Erythroblast (primary cell): ENCODE measurements at regions not wholly inside any gene's neighbourhood (a gene's known extent, or its start where the extent isn't known, plus 50 kb on each side); places are given as distances from the start of the nearest gene placed in this dataset.
A peak's percentile ranks its signal among the peaks of the same experiment; 100 is the strongest.
"Not testable (repeated sequence)": the region's sequence is repeated elsewhere in the genome, so short reads cannot be mapped to it uniquely, and the experiment has no call there.

Experiments
- DNase-seq, 2 experiments: peaks; one replicate each; lab custom pipeline; 2025; lab: John Stamatoyannopoulos, UW
- GATA1 ChIP-seq: IDR thresholded peaks from 2 replicates; pipeline ENCODE4 v1.6.1; 2011; ENCODE audit warnings: low read depth, mild to moderate bottlenecking, control low read depth, low read length, moderate library complexity
- POLR2A ChIP-seq: IDR thresholded peaks from 2 replicates; pipeline ENCODE4 v1.6.1; 2011; ENCODE audit warnings: mild to moderate bottlenecking, low read length

DNA sequence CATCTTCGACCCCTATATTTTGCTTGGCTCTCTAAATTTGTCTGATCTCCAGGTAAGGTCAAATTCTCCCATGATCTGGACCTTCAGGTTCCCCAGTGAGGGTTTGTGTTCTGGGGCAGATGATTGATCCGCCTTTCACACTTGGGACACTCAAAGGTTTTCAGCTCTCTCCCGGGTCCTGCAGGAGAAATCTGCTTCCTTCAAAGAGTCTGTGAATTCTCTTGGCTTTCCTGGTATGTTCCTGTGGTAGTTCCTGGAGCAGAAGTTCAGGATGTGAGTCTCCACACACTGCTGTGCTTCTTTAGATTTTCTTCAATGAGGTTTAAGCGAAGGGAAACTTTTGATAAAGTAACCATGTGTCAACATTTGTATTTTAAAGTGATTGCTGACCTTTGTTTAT, 318.0 kb downstream of the TAF11L14 start:
- TF ChIP-seq GATA1 (no peak), POLR2A (no peak)
- DNase-seq = no peak

DNA sequence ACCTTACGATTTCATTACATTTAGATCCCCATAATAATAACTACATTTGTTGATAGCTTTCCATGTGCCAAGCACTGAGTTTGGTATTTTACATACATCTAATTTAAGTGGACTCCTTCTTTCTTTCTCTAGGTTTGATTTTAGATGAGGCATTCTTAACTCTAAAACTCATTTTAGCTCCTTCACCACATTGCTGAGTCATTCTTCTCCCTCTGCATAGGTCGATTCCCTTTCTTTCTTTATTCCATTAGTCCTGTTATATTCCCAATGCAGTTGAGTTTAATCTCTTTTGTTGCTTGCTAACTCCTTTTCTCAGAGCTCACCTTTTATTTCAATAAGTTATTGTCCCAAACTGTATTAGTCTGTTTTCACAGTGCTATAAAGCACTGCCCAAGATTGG, 329.8 kb downstream of the TAF11L14 start:
- DNase-seq = no peak
- no peak for TF ChIP-seq POLR2A
- no peak for TF ChIP-seq GATA1

DNA sequence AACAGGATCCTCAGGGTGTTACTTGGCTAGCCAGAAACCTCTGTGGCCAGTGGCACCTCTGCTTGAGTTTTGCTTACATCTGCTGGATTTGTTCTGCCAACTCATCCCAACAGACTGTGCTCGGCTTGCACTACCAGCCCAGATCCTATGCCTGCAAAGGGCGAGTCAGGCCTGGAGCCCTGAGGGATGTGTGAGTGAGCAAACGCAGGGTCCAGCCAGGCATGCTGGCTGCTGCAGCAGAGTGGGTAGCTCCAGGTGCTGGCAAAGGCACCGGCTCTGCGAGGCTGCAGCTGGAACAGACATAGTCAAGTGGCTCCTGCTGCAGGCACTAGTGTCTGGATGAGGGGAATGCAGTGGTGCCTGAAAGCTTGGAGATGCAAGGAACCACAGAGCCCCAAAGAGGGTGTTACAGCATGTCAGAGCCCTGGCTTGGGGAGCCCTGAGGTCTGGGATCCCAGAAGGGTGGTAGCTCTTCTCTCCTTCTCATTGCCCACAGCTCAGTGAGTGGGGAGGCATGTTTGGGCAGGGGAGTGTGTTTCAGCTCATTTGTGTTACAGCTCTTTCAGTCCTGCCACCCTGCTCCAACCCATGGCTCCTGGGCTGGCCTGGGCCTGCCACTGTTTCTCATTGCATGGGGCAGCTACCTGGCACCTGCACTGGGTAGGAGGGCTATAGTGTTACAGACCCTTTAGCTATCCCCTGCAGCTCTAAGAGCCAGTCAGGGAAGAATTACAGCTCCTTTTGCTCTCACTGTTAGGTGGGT, 332.6 kb downstream of the TAF11L14 start:
- no peak for DNase-seq
- TF ChIP-seq POLR2A (no peak), GATA1 (no peak)

DNA sequence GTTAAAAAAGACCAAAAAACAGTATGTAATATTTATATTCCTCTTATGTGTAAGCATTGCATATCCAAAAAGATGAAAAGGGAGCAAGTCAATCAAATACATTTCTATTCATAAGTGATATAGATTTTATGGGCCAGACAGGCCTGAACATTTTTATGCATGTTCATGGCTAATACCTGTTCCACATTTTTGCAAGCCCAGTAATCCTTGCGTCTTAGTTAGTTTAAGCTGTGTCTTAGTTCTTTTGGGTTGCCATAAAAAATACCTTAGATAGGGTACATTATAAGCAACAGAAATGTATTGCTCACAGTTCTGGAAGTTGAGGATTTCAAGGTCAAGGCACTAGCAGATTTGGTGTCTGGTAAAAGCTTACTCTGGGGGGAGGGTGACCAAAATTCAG, 342.1 kb downstream of the TAF11L14 start:
- no peak for DNase-seq
- TF ChIP-seq POLR2A (no peak), GATA1 (no peak)

DNA sequence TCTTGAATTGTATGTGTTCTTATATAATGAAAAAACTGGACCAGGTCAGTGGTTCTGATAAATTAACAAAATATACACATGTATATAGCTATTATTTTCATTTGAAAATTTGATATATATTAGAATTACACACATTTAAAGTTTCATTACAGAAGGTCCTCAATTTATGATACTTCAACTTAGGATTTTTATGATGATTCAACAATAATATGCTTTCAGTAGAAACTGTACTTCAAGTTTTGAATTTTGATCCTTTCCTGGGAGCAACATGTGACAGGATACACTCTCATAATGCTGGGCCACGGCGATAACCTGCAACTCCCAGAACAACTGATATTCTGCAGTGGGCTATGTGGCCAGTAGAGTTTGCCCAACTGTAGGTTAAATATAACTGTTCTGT, 344.7 kb downstream of the TAF11L14 start:
- TF ChIP-seq POLR2A (no peak), GATA1 (no peak)
- no peak for DNase-seq

DNA sequence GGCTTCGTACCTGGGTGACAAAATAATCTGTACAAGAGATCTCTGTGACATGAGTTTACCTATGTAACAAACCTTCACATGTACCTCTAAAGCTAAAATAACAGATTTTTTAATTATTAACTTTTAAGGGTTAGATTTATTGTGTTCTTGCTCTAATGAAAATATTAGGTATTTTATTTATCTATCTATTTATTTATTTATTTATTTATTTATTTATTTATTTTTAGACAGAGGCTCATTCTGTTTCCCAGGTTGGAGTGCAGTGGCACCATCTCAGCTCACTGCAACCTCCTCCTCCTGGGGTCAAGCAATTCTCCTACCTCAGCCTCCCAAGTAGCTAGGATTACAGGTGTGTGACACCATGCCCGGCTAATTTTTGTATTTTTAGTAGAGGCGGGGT, 348.4 kb downstream of the TAF11L14 start:
- not testable (repeated sequence) for DNase-seq

DNA sequence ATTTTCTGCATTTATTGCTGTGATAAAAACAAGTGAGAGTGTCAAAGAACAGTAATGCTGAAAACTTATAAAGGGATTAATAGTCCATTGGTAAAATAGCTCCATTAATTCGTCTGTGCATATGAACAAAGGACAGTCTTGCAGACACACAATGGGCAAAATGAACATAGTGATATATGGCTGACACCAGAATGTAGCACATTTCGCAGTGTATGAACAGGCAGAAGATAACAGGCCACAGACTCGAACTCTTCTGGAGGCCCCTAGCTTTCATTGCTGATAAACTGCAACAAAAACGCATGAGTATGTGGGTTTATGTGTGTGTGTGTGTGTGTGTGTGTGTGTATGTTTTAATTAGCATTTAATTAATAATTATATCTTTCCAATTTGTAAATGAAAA, 354.8 kb downstream of the TAF11L14 start:
- no peak for TF ChIP-seq POLR2A
- DNase-seq = no peak

DNA sequence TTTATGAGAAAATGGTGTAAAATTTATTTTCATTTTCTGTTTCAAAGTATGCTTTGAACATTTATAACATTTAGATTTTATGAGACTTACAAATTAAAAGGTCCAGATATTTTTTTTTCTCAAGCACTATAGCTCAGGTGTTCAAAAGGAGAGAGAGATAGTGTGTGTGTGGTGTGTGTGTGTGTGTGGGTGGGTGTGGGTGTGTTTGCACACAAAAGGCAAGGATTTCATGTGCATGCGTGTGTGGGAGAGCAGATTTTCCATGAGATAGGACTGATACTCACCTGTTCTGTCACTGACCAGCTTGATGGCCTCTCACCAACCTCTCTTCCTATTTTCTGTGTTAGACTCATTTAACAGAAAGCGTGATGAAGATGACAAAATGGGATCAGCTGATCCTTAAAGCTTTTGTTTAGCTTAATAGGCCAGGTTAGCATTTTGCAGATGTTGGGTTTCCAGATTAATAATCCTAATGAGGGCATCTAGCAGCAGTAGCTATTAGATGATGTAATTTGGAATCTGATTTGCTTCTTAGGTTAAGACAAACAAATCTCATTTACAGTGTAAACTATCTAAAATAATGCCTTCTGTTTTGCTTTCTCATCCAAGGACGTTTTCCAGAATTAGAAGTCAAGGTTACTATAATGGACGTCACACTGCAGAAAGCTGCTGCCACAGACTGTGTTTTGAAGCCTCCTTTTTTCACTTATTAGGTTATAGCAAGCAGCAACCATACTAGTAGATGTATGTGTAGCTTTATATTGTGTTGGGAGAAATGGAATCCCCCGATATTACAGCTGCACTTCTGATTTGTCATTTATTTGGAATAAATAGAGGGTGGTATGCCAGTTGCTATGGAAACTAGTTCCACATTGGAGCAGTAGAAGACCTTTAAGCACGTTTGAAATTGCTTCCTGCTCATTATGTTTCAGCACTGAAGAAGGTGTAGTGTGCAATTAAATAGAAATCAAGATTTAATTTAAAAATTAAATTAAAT, 355.6 kb downstream of the TAF11L14 start:
- TF ChIP-seq GATA1 = no peak
- TF ChIP-seq POLR2A = no peak
- DNase-seq = no peak

DNA sequence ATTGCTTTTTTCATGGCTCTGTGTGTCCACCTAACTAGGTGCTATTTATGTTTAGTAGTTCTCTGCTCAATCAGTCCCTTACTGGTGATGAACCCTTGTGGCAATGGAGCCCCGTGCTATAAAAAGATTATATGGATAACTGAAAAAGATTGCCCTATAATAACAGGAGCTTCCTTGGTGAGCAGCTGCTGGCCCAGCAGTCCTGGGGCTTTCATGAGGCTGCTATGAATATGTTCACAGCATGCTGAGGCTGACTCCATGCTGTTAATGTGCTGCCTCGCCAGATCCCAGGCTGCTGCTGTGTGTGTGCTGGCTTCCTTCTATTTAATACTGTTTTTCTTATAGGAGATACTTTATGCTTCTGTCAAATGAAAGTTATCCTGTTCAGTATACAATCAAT, 357.5 kb downstream of the TAF11L14 start:
- no peak for TF ChIP-seq POLR2A
- TF ChIP-seq GATA1 = no peak

DNA sequence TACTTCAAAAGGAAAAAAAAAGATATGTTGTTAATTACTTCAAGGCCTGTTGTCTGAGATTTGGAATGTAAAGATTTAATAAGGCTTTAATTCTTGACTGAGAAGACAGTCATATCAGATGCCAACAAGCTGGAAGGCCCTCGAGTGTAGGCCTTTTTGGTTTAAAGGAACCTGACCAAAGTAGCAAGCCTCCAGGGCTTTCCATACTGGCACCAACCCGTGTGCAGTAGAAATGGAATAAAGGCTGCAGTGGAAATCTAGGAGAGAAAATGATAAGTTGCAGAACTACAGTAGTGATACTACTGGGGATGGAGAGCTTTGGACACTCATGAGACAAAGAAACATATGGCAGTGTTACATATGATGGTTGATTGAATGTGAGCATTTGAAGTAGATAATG, 358.0 kb downstream of the TAF11L14 start:
- no peak for TF ChIP-seq POLR2A
- no peak for TF ChIP-seq GATA1
- DNase-seq = no peak

More for the DNA sequence above, 357.5 kb downstream of the TAF11L14 start:
- DNase-seq = no peak

DNA sequence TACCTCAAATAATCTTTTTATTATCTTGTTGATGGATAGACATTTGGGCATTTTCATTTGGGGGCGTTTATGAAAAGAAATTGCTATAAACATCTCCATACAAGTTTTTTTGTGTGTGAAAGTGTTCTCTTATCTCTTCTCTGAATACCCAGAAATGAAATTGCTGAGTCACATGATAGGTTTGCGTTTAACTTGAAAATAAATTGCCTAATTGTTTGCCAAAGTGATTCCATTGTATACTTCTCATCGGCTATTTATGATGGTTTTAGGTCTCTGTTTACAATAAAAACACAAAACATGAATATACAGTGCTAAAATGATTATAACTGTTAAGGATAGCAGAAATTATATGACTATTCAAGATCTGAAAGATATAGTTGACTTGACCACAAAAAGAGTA, 361.7 kb downstream of the TAF11L14 start:
- no peak for TF ChIP-seq POLR2A
- no peak for TF ChIP-seq GATA1
- peak; percentile 2 to 20 for DNase-seq

DNA sequence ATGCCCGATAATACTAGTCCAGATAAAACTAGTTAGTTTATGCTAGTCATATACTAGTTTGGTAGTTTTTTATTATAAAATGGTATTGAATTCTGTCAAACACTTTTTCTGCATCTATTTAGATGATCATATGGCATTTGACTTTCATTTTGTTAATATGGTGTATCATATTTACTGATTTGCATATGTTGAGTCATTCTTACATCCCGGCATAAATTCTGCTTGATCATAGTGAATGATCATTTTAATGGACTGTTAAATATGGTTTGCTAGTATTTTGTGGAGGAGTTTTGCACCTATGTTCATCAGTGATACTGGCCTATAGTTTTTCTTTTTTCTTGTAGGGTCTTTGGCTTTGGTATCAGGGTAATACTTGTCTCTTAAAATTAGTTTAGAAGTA, 365.6 kb downstream of the TAF11L14 start:
- no peak for TF ChIP-seq GATA1
- TF ChIP-seq POLR2A = no peak
- DNase-seq = no peak

DNA sequence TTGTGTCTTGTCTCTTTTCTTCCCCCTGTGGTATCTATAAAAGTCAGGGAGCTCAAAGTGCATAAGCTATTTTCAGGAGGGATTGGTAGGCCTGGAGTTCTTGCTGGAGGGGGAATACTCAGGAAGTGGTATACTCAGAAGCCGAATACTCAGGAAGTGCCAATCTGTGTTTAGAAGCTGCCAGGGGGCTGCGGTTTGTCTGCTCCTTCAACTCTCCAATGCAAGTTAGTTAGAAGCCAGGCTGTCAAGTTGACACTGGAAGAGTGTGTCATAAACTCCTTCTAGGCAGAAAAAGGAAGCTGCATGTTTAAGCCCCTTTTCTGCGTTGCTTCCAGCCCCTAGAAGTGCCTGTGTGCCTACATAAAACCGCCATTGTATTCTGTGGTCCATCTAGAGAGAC, 366.5 kb downstream of the TAF11L14 start:
- no peak for DNase-seq
- no peak for TF ChIP-seq POLR2A
- TF ChIP-seq GATA1 = no peak

DNA sequence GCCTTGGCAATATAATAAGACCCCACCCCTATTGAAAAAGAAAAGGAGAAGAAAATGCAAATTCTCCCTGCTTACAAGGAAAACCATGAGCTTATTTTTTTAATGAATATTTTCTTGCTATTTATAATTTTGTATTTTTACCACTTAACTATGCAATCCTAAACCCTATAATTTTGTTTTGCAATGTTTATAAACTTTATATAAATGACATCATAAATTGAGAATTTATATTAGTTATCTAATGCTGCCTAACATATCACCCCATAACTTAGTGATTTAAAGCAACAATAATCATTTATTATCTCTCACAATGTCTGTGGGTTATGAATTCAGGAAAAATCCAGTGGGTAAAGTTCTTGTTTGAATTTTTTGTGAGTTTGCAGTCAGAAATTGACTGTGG, 369.1 kb downstream of the TAF11L14 start:
- DNase-seq = no peak
- TF ChIP-seq GATA1 = no peak
- TF ChIP-seq POLR2A = no peak

DNA sequence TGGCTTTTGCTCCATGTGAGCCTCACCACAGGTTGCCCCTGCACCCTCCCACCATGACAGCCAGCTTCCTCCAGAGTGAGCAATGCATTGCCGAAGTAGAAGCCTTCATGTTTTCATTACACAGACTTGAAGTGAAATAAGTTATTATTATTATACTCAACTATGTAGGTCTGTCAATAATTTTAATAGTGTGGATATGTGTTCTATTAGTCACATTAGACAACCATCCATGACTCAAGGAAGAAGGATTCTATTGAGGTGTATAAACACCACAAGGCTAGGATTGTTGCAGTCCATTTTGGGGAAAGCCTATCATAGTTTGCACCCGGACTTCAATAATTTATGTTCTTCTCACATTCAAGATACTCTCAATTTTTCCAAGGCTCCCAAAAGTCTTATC, 369.5 kb downstream of the TAF11L14 start:
- no peak for DNase-seq
- TF ChIP-seq GATA1 (no peak), POLR2A (no peak)

DNA sequence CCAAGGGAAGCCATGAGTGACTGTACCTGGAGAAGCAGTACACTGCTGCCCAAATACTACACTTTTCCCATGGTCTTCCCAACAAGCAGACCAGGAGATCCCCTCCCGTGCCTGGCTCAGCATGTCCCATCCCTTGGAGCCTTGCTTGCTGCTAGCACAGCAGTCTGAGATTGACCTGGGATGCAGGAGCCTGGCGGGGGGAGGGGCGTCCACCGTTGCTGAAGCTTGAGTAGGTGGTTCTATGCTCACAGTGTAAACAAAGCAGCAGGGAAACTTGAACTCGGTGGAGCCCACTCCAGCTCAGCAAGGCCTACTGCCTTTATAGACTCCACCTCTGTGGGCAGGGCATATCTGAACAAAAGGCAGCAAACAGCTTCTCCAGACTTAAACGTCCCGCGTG, 372.0 kb downstream of the TAF11L14 start:
- DNase-seq = not testable (repeated sequence)
